ENCODE measurements at regions not wholly inside any gene's neighbourhood (a gene's known extent, or its start where the extent isn't known, plus 50 kb on each side); places are given as distances from the start of the nearest gene placed in this dataset.

DNA sequence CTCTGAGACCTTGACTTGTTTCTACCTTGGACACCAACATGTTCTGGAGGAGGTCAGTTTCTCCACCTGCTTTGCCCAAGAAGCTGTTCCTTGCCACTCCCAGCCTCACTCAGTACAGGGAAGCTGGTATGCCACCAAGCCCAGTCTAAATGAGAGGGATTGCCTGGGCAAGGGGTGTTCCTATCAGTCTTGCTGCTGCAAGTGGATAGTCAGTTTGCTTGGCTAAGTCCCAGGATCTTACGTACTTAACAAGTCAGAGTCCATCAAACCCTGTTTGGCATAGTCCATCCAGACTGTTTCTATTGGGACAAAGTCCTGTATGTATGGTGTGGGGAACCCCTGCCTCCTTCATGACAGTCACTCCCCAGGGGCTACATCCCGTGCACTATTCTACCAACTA, 66.6 kb downstream of the RPL27A start:
- no peak overlapping the region for H3K4me3 ChIP-seq (ENCODE audit: low read depth, low read length, poor library complexity, severe bottlenecking)
- no peak overlapping the region for H3K27ac ChIP-seq (ENCODE audit: low read depth, low read length, poor library complexity, severe bottlenecking)
- H3K79me2 ChIP-seq (ENCODE audit: insufficient read depth, low read length): no peaks in the 10 kb centered on the region
- no peaks in the 10 kb centered on the region for H3F3A ChIP-seq (ENCODE audit: insufficient read depth, low read length)
- H4K20me1 ChIP-seq (ENCODE audit: insufficient read depth, low read length): no peaks in the 10 kb centered on the region
- no peak for TF ChIP-seq CTCF (IDR thresholded peaks at IDR 0.05; ENCODE audit: low read length)
- no peak for TF ChIP-seq EZH2 (IDR thresholded peaks at IDR 0.05; ENCODE audit: borderline replicate concordance, low read length)
- H3K36me3 ChIP-seq (ENCODE audit: insufficient read depth, low read length): no peaks in the 10 kb centered on the region
- no peaks in the 10 kb centered on the region for H3K9me3 ChIP-seq (ENCODE audit: low read length)
- no peak overlapping the region for H2AFZ ChIP-seq (ENCODE audit: low read length)
- no peaks in the 10 kb centered on the region for H3K9me2 ChIP-seq (ENCODE audit: low read depth, low read length)
- no peaks in the 10 kb centered on the region for H3K4me1 ChIP-seq (ENCODE audit: insufficient read depth, low read length, severe bottlenecking)
- no peak overlapping the region for H3K9ac ChIP-seq (ENCODE audit: low read length)
- H3K4me2 ChIP-seq (ENCODE audit: low read length): no peak overlapping the region
- no peaks in the 10 kb centered on the region for H3K27me3 ChIP-seq (ENCODE audit: insufficient read depth, low read length)

DNA sequence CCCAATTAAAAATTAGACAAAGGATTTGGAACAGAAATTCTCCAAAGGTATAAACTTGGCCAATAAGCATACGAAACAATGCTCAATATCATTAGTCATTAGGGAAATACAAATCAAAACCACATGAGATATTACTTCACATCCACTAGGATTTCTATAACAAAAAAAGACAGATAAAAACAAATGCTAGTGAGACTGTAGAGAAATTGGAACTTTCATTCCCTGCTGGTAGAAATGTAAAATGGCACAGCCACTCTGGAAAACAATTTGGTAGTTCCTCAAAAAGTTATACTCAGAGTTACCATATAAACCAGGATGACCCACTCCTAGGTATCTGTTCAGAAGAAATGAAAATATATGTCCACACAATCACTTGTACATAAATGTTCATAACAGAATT, 71.6 kb downstream of the RPL27A start:
- H2AFZ ChIP-seq (ENCODE audit: low read length): no peak overlapping the region
- H3K36me3 ChIP-seq (ENCODE audit: insufficient read depth, low read length): no peaks in the 10 kb centered on the region
- no peak overlapping the region for H3K4me2 ChIP-seq (ENCODE audit: low read length)
- H3K79me2 ChIP-seq (ENCODE audit: insufficient read depth, low read length): no peaks in the 10 kb centered on the region
- H3K4me3 ChIP-seq (ENCODE audit: low read depth, low read length, poor library complexity, severe bottlenecking): no peak overlapping the region
- no peaks in the 10 kb centered on the region for H3K9me2 ChIP-seq (ENCODE audit: low read depth, low read length)
- H3F3A ChIP-seq (ENCODE audit: insufficient read depth, low read length): no peaks in the 10 kb centered on the region
- H3K9me3 ChIP-seq (ENCODE audit: low read length): no peaks in the 10 kb centered on the region
- H3K9ac ChIP-seq (ENCODE audit: low read length): no peak overlapping the region
- H4K20me1 ChIP-seq (ENCODE audit: insufficient read depth, low read length): no peaks in the 10 kb centered on the region
- H3K4me1 ChIP-seq (ENCODE audit: insufficient read depth, low read length, severe bottlenecking): no peaks in the 10 kb centered on the region
- H3K27me3 ChIP-seq (ENCODE audit: insufficient read depth, low read length): no peaks in the 10 kb centered on the region
- TF ChIP-seq EZH2 (IDR thresholded peaks at IDR 0.05; ENCODE audit: borderline replicate concordance, low read length): no peak
- no peak for TF ChIP-seq CTCF (IDR thresholded peaks at IDR 0.05; ENCODE audit: low read length)
- H3K27ac ChIP-seq (ENCODE audit: low read depth, low read length, poor library complexity, severe bottlenecking): no peak overlapping the region

- Histone ChIP-seq H3K27me3 (ENCODE audit: insufficient read depth, low read length) (no peaks in the 10 kb centered on the region), H3K36me3 (ENCODE audit: insufficient read depth, low read length) (no peaks in the 10 kb centered on the region), H3K9ac (ENCODE audit: low read length) (no peak overlapping the region), H2AFZ (ENCODE audit: low read length) (no peak overlapping the region), H3K4me1 (ENCODE audit: insufficient read depth, low read length, severe bottlenecking) (no peaks in the 10 kb centered on the region), H3F3A (ENCODE audit: insufficient read depth, low read length) (no peaks in the 10 kb centered on the region), H3K9me3 (ENCODE audit: low read length) (no peaks in the 10 kb centered on the region), H3K79me2 (ENCODE audit: insufficient read depth, low read length) (no peaks in the 10 kb centered on the region), H3K4me3 (ENCODE audit: low read depth, low read length, poor library complexity, severe bottlenecking) (no peak overlapping the region), H4K20me1 (ENCODE audit: insufficient read depth, low read length) (no peaks in the 10 kb centered on the region), H3K27ac (ENCODE audit: low read depth, low read length, poor library complexity, severe bottlenecking) (no peak overlapping the region), H3K9me2 (ENCODE audit: low read depth, low read length) (no peaks in the 10 kb centered on the region), H3K4me2 (ENCODE audit: low read length) (no peak overlapping the region)
- TF ChIP-seq CTCF (IDR thresholded peaks at IDR 0.05; ENCODE audit: low read length) (no peak), EZH2 (IDR thresholded peaks at IDR 0.05; ENCODE audit: borderline replicate concordance, low read length) (no peak)
Measured at GRCh38 chr11:8756201-8756600, 73.6 kb downstream of the RPL27A start.
